Neural progenitor cell (in vitro differentiated cells): ENCODE measurements at regions not wholly inside any gene's neighbourhood (a gene's known extent, or its start where the extent isn't known, plus 50 kb on each side); places are given as distances from the start of the nearest gene placed in this dataset.
A peak's percentile ranks its signal among the peaks of the same experiment; 100 is the strongest.

Experiments used
- DNase-seq: peaks from one replicate; pipeline ENCODE4 v3.0.0-alpha.2; 2016; ENCODE audit warnings: low spot score
- H2AFZ ChIP-seq: fragments of 200-600 bp; sonication (generic); replicated peaks from 2 replicates; pipeline ENCODE4 v1.6.1; 2016; ENCODE audit warnings: antibody characterized with exemption
- H3F3A ChIP-seq: fragments of 200-600 bp; sonication (generic); 2 replicates; pipeline ENCODE4 v1.6.1; 2016; ENCODE audit warnings: antibody characterized with exemption, low read depth
- H3K27ac ChIP-seq: fragments of 200-600 bp; sonication (generic); 2 replicates; pipeline ENCODE4 v1.5.1; 2016; ENCODE audit warnings: mild to moderate bottlenecking
- H3K27me3 ChIP-seq: fragments of 200-600 bp; sonication (generic); 2 replicates; pipeline ENCODE4 v1.6.1; 2016; ENCODE audit warnings: mild to moderate bottlenecking, moderate library complexity
- H3K36me3 ChIP-seq: fragments of 200-600 bp; sonication (generic); 2 replicates; pipeline ENCODE4 v1.5.1; 2016
- H3K4me1 ChIP-seq: fragments of 200-600 bp; sonication (generic); 2 replicates; pipeline ENCODE4 v1.6.1; 2016; ENCODE audit warnings: mixed run types
- H3K4me2 ChIP-seq: fragments of 200-600 bp; sonication (generic); 2 replicates; pipeline ENCODE4 v1.6.1; 2016
- H3K4me3 ChIP-seq: fragments of 200-600 bp; sonication (generic); 2 replicates; pipeline ENCODE4 v1.5.1; 2016
- H3K79me2 ChIP-seq: fragments of 200-600 bp; sonication (generic); 2 replicates; pipeline ENCODE4 v1.6.1; 2016; ENCODE audit warnings: low read depth
- H3K9ac ChIP-seq: fragments of 200-600 bp; sonication (generic); 2 replicates; pipeline ENCODE4 v1.6.1; 2016
- H3K9me3 ChIP-seq: fragments of 200-600 bp; sonication (generic); 2 replicates; pipeline ENCODE4 v1.5.1; 2016; ENCODE audit warnings: low read depth
- H4K20me1 ChIP-seq: fragments of 200-600 bp; sonication (generic); 2 replicates; pipeline ENCODE4 v1.6.1; 2016; ENCODE audit warnings: low read depth
- H3K27ac Mint-ChIP-seq: 3 replicates; pipeline ENCODE4 v1.8.0; 2021; ENCODE audit warnings: mixed read lengths
- H3K27me3 Mint-ChIP-seq: 2 replicates; pipeline ENCODE4 v1.8.0; 2022; ENCODE audit warnings: low read depth, mild to moderate bottlenecking, inconsistent platforms, moderate library complexity, mixed read lengths; ENCODE audit not compliant: insufficient read depth
- H3K36me3 Mint-ChIP-seq: 3 replicates; pipeline ENCODE4 v1.8.0; 2021; ENCODE audit warnings: mixed read lengths
- H3K4me1 Mint-ChIP-seq: 3 replicates; pipeline ENCODE4 v1.8.0; 2021; ENCODE audit warnings: mixed read lengths
- H3K4me3 Mint-ChIP-seq: 3 replicates; pipeline ENCODE4 v1.8.0; 2021; ENCODE audit warnings: mild to moderate bottlenecking, moderate library complexity, mixed read lengths
- H3K9me3 Mint-ChIP-seq: 3 replicates; pipeline ENCODE4 v1.8.0; 2020; ENCODE audit warnings: mixed read lengths
- CTCF ChIP-seq: fragments of 200-600 bp; sonication (generic); IDR thresholded peaks from 2 replicates; pipeline ENCODE4 v1.5.1; 2017; ENCODE audit warnings: antibody characterized with exemption, mild to moderate bottlenecking
- EZH2 ChIP-seq: fragments of 200-600 bp; sonication (generic); IDR thresholded peaks from 2 replicates; pipeline ENCODE4 v1.6.1; 2017; ENCODE audit warnings: antibody characterized with exemption, mild to moderate bottlenecking, moderate library complexity
- EZH2phosphoT487 ChIP-seq: fragments of 200-600 bp; sonication (generic); IDR thresholded peaks from 2 replicates; pipeline ENCODE4 v1.6.1; 2017; ENCODE audit warnings: antibody characterized with exemption

GRCh38 chr17:77869665-77870132 lies 88.8 kb upstream of the TNRC6C start:
- DNase-seq = no peak
- Histone ChIP-seq H4K20me1 (no peaks in the 10 kb centered on the region), H3F3A (no peaks in the 10 kb centered on the region), H3K4me2 (no peak overlapping the region), H3K4me3 (no peak overlapping the region), H2AFZ (peak overlapping the region; percentile 6), H3K27me3 (no peaks in the 10 kb centered on the region), H3K79me2 (no peaks in the 10 kb centered on the region), H3K36me3 (no peaks in the 10 kb centered on the region), H3K4me1 (peaks cover 14% of the 10 kb centered on the region), H3K9ac (no peak overlapping the region), H3K9me3 (no peaks in the 10 kb centered on the region), H3K27ac (no peak overlapping the region)
- no peak overlapping the region for H3K4me3 Mint-ChIP-seq
- H3K4me1 Mint-ChIP-seq = peaks cover 23% of the 10 kb centered on the region
- H3K9me3 Mint-ChIP-seq = peaks cover 2% of the 10 kb centered on the region
- TF ChIP-seq CTCF (no peak), EZH2 (no peak), EZH2phosphoT487 (no peak)
- H3K27ac Mint-ChIP-seq = no peak overlapping the region
- H3K27me3 Mint-ChIP-seq = peaks cover 14% of the 10 kb centered on the region
- H3K36me3 Mint-ChIP-seq = no peaks in the 10 kb centered on the region

GRCh38 chr17:77872199-77872598 lies 86.3 kb upstream of the TNRC6C start:
- no peak overlapping the region for H3K4me3 ChIP-seq
- no peaks in the 10 kb centered on the region for H3K9me3 ChIP-seq
- H2AFZ ChIP-seq = no peak overlapping the region
- H3K79me2 ChIP-seq = no peaks in the 10 kb centered on the region
- no peaks in the 10 kb centered on the region for H3K36me3 ChIP-seq
- no peak overlapping the region for H3K4me2 ChIP-seq
- Mint-ChIP-seq H3K4me1 (peaks cover 22% of the 10 kb centered on the region), H3K9me3 (peaks cover 7% of the 10 kb centered on the region), H3K36me3 (peaks cover 4% of the 10 kb centered on the region), H3K27ac (no peak overlapping the region), H3K27me3 (peaks cover 10% of the 10 kb centered on the region), H3K4me3 (no peak overlapping the region)
- no peaks in the 10 kb centered on the region for H4K20me1 ChIP-seq
- no peaks in the 10 kb centered on the region for H3F3A ChIP-seq
- H3K9ac ChIP-seq = no peak overlapping the region
- TF ChIP-seq EZH2phosphoT487 = no peak
- no peak for TF ChIP-seq EZH2
- no peak for TF ChIP-seq CTCF
- H3K4me1 ChIP-seq = peaks cover 9% of the 10 kb centered on the region
- no peak overlapping the region for H3K27ac ChIP-seq
- no peaks in the 10 kb centered on the region for H3K27me3 ChIP-seq
- DNase-seq = no peak

- Mint-ChIP-seq H3K36me3 (peaks cover 4% of the 10 kb centered on the region), H3K4me1 (peaks cover 26% of the 10 kb centered on the region), H3K4me3 (peak overlapping the region; percentile 25), H3K27me3 (peaks cover 10% of the 10 kb centered on the region), H3K27ac (peak overlapping the region; percentile 34), H3K9me3 (peaks cover 7% of the 10 kb centered on the region)
- Histone ChIP-seq H3K79me2 (no peaks in the 10 kb centered on the region), H3K4me2 (no peak overlapping the region), H3K27me3 (no peaks in the 10 kb centered on the region), H2AFZ (no peak overlapping the region), H4K20me1 (no peaks in the 10 kb centered on the region), H3K27ac (no peak overlapping the region), H3K9ac (no peak overlapping the region), H3K4me1 (peaks cover 9% of the 10 kb centered on the region), H3K4me3 (no peak overlapping the region), H3K9me3 (no peaks in the 10 kb centered on the region), H3K36me3 (no peaks in the 10 kb centered on the region), H3F3A (no peaks in the 10 kb centered on the region)
- no peak for TF ChIP-seq EZH2
- no peak for TF ChIP-seq EZH2phosphoT487
- TF ChIP-seq CTCF = no peak
- DNase-seq = no peak
Measured at GRCh38 chr17:77872714-77873499, 85.6 kb upstream of the TNRC6C start.
